ENCODE measurements at regions not wholly inside any gene's neighbourhood (a gene's known extent, or its start where the extent isn't known, plus 50 kb on each side); places are given as distances from the start of the nearest gene placed in this dataset.
"Not testable (repeated sequence)": the region's sequence is repeated elsewhere in the genome, so short reads cannot be mapped to it uniquely, and the experiment has no call there.

GRCh38 chr6:79808921-79809320 is 138.4 kb downstream of the ELOVL4 start:
- peak; percentile 40 for DNase-seq

GRCh38 chr6:79806661-79807060 is 140.7 kb downstream of the ELOVL4 start:
- not testable (repeated sequence) for DNase-seq

GRCh38 chr6:79804732-79805131 is 142.6 kb downstream of the ELOVL4 start:
- DNase-seq, result no peak

GRCh38 chr6:79803917-79804316 is 143.4 kb downstream of the ELOVL4 start:
- no peak for DNase-seq

- DNase-seq, result no peak
Measured at GRCh38 chr6:79802657-79803300, 144.6 kb downstream of the ELOVL4 start.

- no peak for DNase-seq
Measured at GRCh38 chr6:79801362-79801761, 146.0 kb downstream of the ELOVL4 start.

GRCh38 chr6:79798841-79799240 is 148.5 kb downstream of the ELOVL4 start:
- no peak for DNase-seq

- no peak for DNase-seq
Measured at GRCh38 chr6:79797912-79798311, 149.4 kb downstream of the ELOVL4 start.

- DNase-seq, result no peak
Measured at GRCh38 chr6:79797163-79797764, 150.1 kb downstream of the ELOVL4 start.

- no peak for DNase-seq
Measured at GRCh38 chr6:79796197-79796596, 151.2 kb downstream of the ELOVL4 start.

- no peak for DNase-seq
Measured at GRCh38 chr6:79789896-79790295, 157.5 kb downstream of the ELOVL4 start.

- no peak for DNase-seq
Measured at GRCh38 chr6:79788756-79789155, 157.6 kb downstream of the SH3BGRL2 start.

- no peak for DNase-seq
Measured at GRCh38 chr6:79787626-79788025, 156.5 kb downstream of the SH3BGRL2 start.

- no peak for DNase-seq
Measured at GRCh38 chr6:79784395-79784753, 153.2 kb downstream of the SH3BGRL2 start.

GRCh38 chr6:79783670-79784394 is 152.7 kb downstream of the SH3BGRL2 start:
- peak; percentile 19 for DNase-seq

- no peak for DNase-seq
Measured at GRCh38 chr6:79782792-79783580, 151.9 kb downstream of the SH3BGRL2 start.

GRCh38 chr6:79781916-79782315 is 150.8 kb downstream of the SH3BGRL2 start:
- no peak for DNase-seq

GRCh38 chr6:79780881-79781280 is 149.8 kb downstream of the SH3BGRL2 start:
- DNase-seq, result no peak

- DNase-seq, result no peak
Measured at GRCh38 chr6:79778816-79779215, 147.7 kb downstream of the SH3BGRL2 start.

- peak; percentile 42 for DNase-seq
Measured at GRCh38 chr6:79777713-79778579, 146.8 kb downstream of the SH3BGRL2 start.

- DNase-seq, result no peak
Measured at GRCh38 chr6:79776076-79776475, 144.9 kb downstream of the SH3BGRL2 start.

GRCh38 chr6:79775222-79775621 is 144.1 kb downstream of the SH3BGRL2 start:
- no peak for DNase-seq
